Adrenal gland (tissue), 5 donors: ENCODE measurements at regions not wholly inside any gene's neighbourhood (a gene's known extent, or its start where the extent isn't known, plus 50 kb on each side); places are given as distances from the start of the nearest gene placed in this dataset.
"Not testable (repeated sequence)": the region's sequence is repeated elsewhere in the genome, so short reads cannot be mapped to it uniquely, and the experiment has no call there.

Experiments
- POLR2A ChIP-seq, 2 donors: fragments of 450-650 bp; IDR thresholded peaks; one replicate each; pipeline ENCODE4 v1.6.1; 2017; ENCODE audit warnings: antibody characterized with exemption in 2 of 2, mild to moderate bottlenecking in 2 of 2, moderate library complexity in 1 of 2
- TF ChIP-seq, protein P1 (sequence below), 6 experiments: fragments of 450-650 bp in 4 of 6; fragments of 200-600 bp in 2 of 6; sonication (generic) in 1 of 6; IDR thresholded peaks; 1 replicate in 5 of 6; 2 replicates in 1 of 6; pipeline versions ENCODE4 v1.5.1 to v1.8.0; 2016 to 2021; ENCODE audit warnings: antibody characterized with exemption in 6 of 6, mild to moderate bottlenecking in 2 of 6, moderate library complexity in 1 of 6
- donor health status: DM: no; HTN: no; CAD: no.

DNA sequence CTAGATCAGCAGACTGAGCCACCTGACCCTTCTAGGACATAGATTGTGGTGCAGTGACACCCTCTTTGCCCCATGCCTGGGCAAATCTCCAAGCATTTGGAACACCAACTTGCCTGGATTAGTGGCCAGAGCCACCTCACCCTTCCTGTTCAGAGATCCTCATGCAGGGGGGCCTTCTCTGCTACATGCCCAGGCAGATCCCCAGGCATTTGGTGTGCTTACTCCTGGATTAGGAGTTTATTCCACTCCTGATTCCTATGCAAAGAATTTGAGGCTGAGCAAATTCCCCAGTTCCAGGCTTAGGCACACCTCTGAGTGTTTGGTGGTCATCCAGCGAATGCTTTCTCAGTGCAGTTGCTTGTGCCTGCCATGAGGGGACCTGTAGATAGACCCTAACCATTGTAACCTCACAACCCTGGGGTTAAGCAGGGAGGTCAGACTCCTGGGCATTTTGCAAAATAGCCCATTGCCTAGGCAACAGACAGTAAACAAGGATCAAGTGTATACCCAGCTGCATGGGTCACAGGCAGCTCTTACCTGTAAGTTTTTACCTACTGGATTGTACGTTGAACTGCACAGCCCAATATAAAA lies 483.2 kb downstream of the TGIF2LX start:
- TF ChIP-seq, protein P1, sequence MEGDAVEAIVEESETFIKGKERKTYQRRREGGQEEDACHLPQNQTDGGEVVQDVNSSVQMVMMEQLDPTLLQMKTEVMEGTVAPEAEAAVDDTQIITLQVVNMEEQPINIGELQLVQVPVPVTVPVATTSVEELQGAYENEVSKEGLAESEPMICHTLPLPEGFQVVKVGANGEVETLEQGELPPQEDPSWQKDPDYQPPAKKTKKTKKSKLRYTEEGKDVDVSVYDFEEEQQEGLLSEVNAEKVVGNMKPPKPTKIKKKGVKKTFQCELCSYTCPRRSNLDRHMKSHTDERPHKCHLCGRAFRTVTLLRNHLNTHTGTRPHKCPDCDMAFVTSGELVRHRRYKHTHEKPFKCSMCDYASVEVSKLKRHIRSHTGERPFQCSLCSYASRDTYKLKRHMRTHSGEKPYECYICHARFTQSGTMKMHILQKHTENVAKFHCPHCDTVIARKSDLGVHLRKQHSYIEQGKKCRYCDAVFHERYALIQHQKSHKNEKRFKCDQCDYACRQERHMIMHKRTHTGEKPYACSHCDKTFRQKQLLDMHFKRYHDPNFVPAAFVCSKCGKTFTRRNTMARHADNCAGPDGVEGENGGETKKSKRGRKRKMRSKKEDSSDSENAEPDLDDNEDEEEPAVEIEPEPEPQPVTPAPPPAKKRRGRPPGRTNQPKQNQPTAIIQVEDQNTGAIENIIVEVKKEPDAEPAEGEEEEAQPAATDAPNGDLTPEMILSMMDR (IDR thresholded peaks at IDR 0.05), result not testable (repeated sequence)
- not testable (repeated sequence) for TF ChIP-seq POLR2A (IDR thresholded peaks at IDR 0.05)
